Suprapubic skin (tissue), 4 donors: ENCODE measurements at regions not wholly inside any gene's neighbourhood (a gene's known extent, or its start where the extent isn't known, plus 50 kb on each side); places are given as distances from the start of the nearest gene placed in this dataset.

Experiments
- DNase-seq, 2 donors: peaks; one replicate each; pipeline ENCODE4 v3.0.0-alpha.2; 2019; ENCODE audit warnings: low spot score in 2 of 2
- H3K27ac ChIP-seq: fragments of 200-600 bp; sonication (generic); one replicate; pipeline ENCODE4 v1.5.1; 2019
- H3K27me3 ChIP-seq: fragments of 200-600 bp; sonication (generic); one replicate; pipeline ENCODE4 v1.5.1; 2019
- H3K36me3 ChIP-seq: fragments of 200-600 bp; sonication (generic); one replicate; pipeline ENCODE4 v1.5.1; 2019
- H3K4me1 ChIP-seq: fragments of 200-600 bp; sonication (generic); one replicate; pipeline ENCODE4 v1.5.1; 2019
- H3K4me3 ChIP-seq: fragments of 200-600 bp; sonication (generic); one replicate; pipeline ENCODE4 v1.5.1; 2019; ENCODE audit warnings: mild to moderate bottlenecking
- H3K9me3 ChIP-seq: fragments of 200-600 bp; sonication (generic); one replicate; pipeline ENCODE4 v1.5.1; 2019
- CTCF ChIP-seq, 2 donors: fragments of 200-600 bp in 1 of 2; fragments of 450-650 bp in 1 of 2; sonication (generic) in 1 of 2; IDR thresholded peaks; one replicate each; pipeline ENCODE4 v1.5.1; 2016 to 2019; ENCODE audit warnings: antibody characterized with exemption in 2 of 2, mild to moderate bottlenecking in 1 of 2, moderate library complexity in 1 of 2
- EP300 ChIP-seq: sonication (generic); formaldehyde crosslinking; IDR thresholded peaks from one replicate; pipeline ENCODE4 v1.6.1; 2017; ENCODE audit warnings: antibody characterized with exemption
- POLR2A ChIP-seq, 2 donors: fragments of 450-650 bp; IDR thresholded peaks; one replicate each; pipeline ENCODE4 v1.6.1; 2017; ENCODE audit warnings: antibody characterized with exemption in 2 of 2, mild to moderate bottlenecking in 2 of 2, moderate library complexity in 2 of 2
- POLR2AphosphoS5 ChIP-seq, 3 donors: sonication (generic); formaldehyde crosslinking; IDR thresholded peaks; one replicate each; pipeline ENCODE4 v1.6.1; 2017; ENCODE audit warnings: antibody characterized with exemption in 3 of 3
- WGBS: methylation state at CpG from one replicate; pipeline ENCODE4 v1.1.5; 2018; 5-methylcytosine and 5-hydroxymethylcytosine counted together

GRCh38 chr5:15384581-15384980 lies 115.4 kb upstream of the FBXL7 start:
- no peak for DNase-seq
- TF ChIP-seq POLR2A (IDR thresholded peaks at IDR 0.05) (no peak), CTCF (IDR thresholded peaks at IDR 0.05) (no peak), EP300 (no peak), POLR2AphosphoS5 (IDR thresholded peaks at IDR 0.05) (no peak)
- WGBS, result 88% methylated on average over 14 of the region's 16 CpGs
- Histone ChIP-seq H3K27ac (no peak overlapping the region), H3K36me3 (no peaks in the 10 kb centered on the region), H3K27me3 (no peaks in the 10 kb centered on the region), H3K4me1 (no peaks in the 10 kb centered on the region), H3K9me3 (no peaks in the 10 kb centered on the region), H3K4me3 (no peak overlapping the region)

- Histone ChIP-seq H3K27ac (no peak overlapping the region), H3K4me3 (no peak overlapping the region), H3K27me3 (no peaks in the 10 kb centered on the region), H3K9me3 (no peaks in the 10 kb centered on the region), H3K36me3 (no peaks in the 10 kb centered on the region), H3K4me1 (no peaks in the 10 kb centered on the region)
- WGBS, result 69% methylated on average over 9 of the region's 9 CpGs
- no peak for DNase-seq
- TF ChIP-seq EP300 (no peak), POLR2A (IDR thresholded peaks at IDR 0.05) (no peak), CTCF (IDR thresholded peaks at IDR 0.05) (no peak), POLR2AphosphoS5 (IDR thresholded peaks at IDR 0.05) (no peak)
Observed at GRCh38 chr5:15384176-15384575, 115.8 kb upstream of the FBXL7 start.

- Histone ChIP-seq H3K4me1 (no peaks in the 10 kb centered on the region), H3K36me3 (no peaks in the 10 kb centered on the region), H3K9me3 (no peaks in the 10 kb centered on the region), H3K27me3 (no peaks in the 10 kb centered on the region), H3K27ac (no peak overlapping the region), H3K4me3 (no peak overlapping the region)
- no peak for TF ChIP-seq EP300
- TF ChIP-seq CTCF (IDR thresholded peaks at IDR 0.05), result peak in 1 of 2 donors; percentile 12
- WGBS, result 55% methylated on average over 1 of the region's 1 CpG
- no peak for DNase-seq
Observed at GRCh38 chr5:15383469-15383868, 116.5 kb upstream of the FBXL7 start.

- no peak for DNase-seq
- H3K4me3 ChIP-seq, result no peak overlapping the region
- H3K9me3 ChIP-seq, result no peaks in the 10 kb centered on the region
- no peak for TF ChIP-seq POLR2AphosphoS5 (IDR thresholded peaks at IDR 0.05)
- no peak for TF ChIP-seq CTCF (IDR thresholded peaks at IDR 0.05)
- no peak for TF ChIP-seq POLR2A (IDR thresholded peaks at IDR 0.05)
- TF ChIP-seq EP300, result no peak
- 91% methylated on average over 3 of the region's 3 CpGs for WGBS
- H3K36me3 ChIP-seq, result no peaks in the 10 kb centered on the region
- no peaks in the 10 kb centered on the region for H3K27me3 ChIP-seq
- no peaks in the 10 kb centered on the region for H3K4me1 ChIP-seq
- H3K27ac ChIP-seq, result no peak overlapping the region
Observed at GRCh38 chr5:15383021-15383420, 117.0 kb upstream of the FBXL7 start.

GRCh38 chr5:15377573-15378340 lies 122.2 kb upstream of the FBXL7 start:
- H3K4me1 ChIP-seq, result peaks cover 4% of the 10 kb centered on the region
- H3K4me3 ChIP-seq, result no peak overlapping the region
- no peak overlapping the region for H3K27ac ChIP-seq
- DNase-seq, result no peak
- no peak for TF ChIP-seq CTCF (IDR thresholded peaks at IDR 0.05)
- no peak for TF ChIP-seq EP300
- no peak for TF ChIP-seq POLR2A (IDR thresholded peaks at IDR 0.05)
- TF ChIP-seq POLR2AphosphoS5 (IDR thresholded peaks at IDR 0.05), result no peak
- WGBS, result 95% methylated on average over 2 of the region's 2 CpGs
- no peaks in the 10 kb centered on the region for H3K36me3 ChIP-seq
- no peaks in the 10 kb centered on the region for H3K27me3 ChIP-seq
- H3K9me3 ChIP-seq, result no peaks in the 10 kb centered on the region
